Body of pancreas (tissue), 4 donors: ENCODE measurements at regions not wholly inside any gene's neighbourhood (a gene's known extent, or its start where the extent isn't known, plus 50 kb on each side); places are given as distances from the start of the nearest gene placed in this dataset.

Source experiments
- POLR2A ChIP-seq, 3 donors: fragments of 450-650 bp; IDR thresholded peaks; one replicate each; pipeline ENCODE4 v1.6.1; 2016; ENCODE audit warnings: antibody characterized with exemption in 3 of 3, mild to moderate bottlenecking in 2 of 3
- TF ChIP-seq, protein P1 (sequence below), 7 experiments: fragments of 450-650 bp in 4 of 7; fragments of 200-600 bp in 3 of 7; sonication (generic) in 3 of 7; IDR thresholded peaks; one replicate each; pipeline ENCODE4 v1.5.1; 2016 to 2019; ENCODE audit warnings: antibody characterized with exemption in 7 of 7

DNA sequence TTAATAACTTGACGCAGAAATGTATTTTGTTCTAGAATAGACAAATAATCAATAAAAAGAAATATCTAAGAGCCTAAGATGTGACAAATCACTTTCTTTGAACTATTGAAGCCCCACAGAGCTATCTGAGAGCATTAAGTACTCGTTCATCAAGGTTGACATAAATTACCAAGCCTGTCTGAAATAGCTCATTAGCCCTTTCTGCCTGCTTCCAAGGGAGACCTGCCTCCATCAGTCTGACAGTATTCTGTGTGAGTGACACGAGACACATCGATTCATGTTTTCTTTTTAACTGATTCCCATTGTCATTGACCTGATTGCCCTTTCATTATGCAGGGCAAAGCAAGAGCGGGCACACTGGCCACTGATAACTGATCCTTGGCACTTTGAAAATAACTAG, 347.5 kb downstream of the KCNA4 start:
- TF ChIP-seq, protein P1, sequence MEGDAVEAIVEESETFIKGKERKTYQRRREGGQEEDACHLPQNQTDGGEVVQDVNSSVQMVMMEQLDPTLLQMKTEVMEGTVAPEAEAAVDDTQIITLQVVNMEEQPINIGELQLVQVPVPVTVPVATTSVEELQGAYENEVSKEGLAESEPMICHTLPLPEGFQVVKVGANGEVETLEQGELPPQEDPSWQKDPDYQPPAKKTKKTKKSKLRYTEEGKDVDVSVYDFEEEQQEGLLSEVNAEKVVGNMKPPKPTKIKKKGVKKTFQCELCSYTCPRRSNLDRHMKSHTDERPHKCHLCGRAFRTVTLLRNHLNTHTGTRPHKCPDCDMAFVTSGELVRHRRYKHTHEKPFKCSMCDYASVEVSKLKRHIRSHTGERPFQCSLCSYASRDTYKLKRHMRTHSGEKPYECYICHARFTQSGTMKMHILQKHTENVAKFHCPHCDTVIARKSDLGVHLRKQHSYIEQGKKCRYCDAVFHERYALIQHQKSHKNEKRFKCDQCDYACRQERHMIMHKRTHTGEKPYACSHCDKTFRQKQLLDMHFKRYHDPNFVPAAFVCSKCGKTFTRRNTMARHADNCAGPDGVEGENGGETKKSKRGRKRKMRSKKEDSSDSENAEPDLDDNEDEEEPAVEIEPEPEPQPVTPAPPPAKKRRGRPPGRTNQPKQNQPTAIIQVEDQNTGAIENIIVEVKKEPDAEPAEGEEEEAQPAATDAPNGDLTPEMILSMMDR (IDR thresholded peaks at IDR 0.05): no peak
- no peak for TF ChIP-seq POLR2A (IDR thresholded peaks at IDR 0.05)
